Osteoblast (primary cell): ENCODE measurements at regions not wholly inside any gene's neighbourhood (a gene's known extent, or its start where the extent isn't known, plus 50 kb on each side); places are given as distances from the start of the nearest gene placed in this dataset.

Source experiments
- DNase-seq: peaks from one replicate; pipeline ENCODE4 v3.0.0; 2011; ENCODE audit warnings: low spot score, mixed read lengths; ENCODE audit not compliant: insufficient read length; ENCODE audit errors: missing footprints
- H2AFZ ChIP-seq: 2 replicates; pipeline ENCODE4 v1.6.0; 2011; ENCODE audit warnings: mild to moderate bottlenecking, low read length
- H3K27ac ChIP-seq: 2 replicates; pipeline ENCODE4 v1.5.1; 2011; ENCODE audit warnings: mild to moderate bottlenecking, low read depth, low read length, moderate library complexity
- H3K27me3 ChIP-seq: 2 replicates; pipeline ENCODE4 v1.6.0; 2012; ENCODE audit warnings: mild to moderate bottlenecking, control low read depth, inconsistent platforms, low read length, moderate library complexity; ENCODE audit not compliant: insufficient read depth
- H3K36me3 ChIP-seq: 2 replicates; pipeline ENCODE4 v1.5.1; 2011; ENCODE audit warnings: mild to moderate bottlenecking, low read length, control low read depth, moderate library complexity; ENCODE audit not compliant: insufficient read depth
- H3K4me1 ChIP-seq: 2 replicates; pipeline ENCODE4 v1.5.1; 2011; ENCODE audit warnings: mild to moderate bottlenecking, low read length, control low read depth, moderate library complexity; ENCODE audit not compliant: insufficient read depth
- H3K4me2 ChIP-seq: 2 replicates; pipeline ENCODE4 v1.6.0; 2011; ENCODE audit warnings: mild to moderate bottlenecking, low read length; ENCODE audit not compliant: insufficient read depth
- H3K4me3 ChIP-seq: fragments of 200-600 bp; sonication (generic); 3 replicates; pipeline ENCODE4 v1.5.1; 2012; ENCODE audit warnings: mild to moderate bottlenecking, low read length, inconsistent platforms; ENCODE audit not compliant: insufficient read depth
- H3K79me2 ChIP-seq: 2 replicates; pipeline ENCODE4 v1.6.0; 2012; ENCODE audit warnings: mild to moderate bottlenecking, low read length, control low read depth, inconsistent platforms; ENCODE audit not compliant: insufficient read depth
- H3K9me3 ChIP-seq: 2 replicates; pipeline ENCODE4 v1.5.1; 2011; ENCODE audit warnings: low read depth, low read length, control low read depth
- H4K20me1 ChIP-seq: 2 replicates; pipeline ENCODE4 v1.6.0; 2012; ENCODE audit warnings: mild to moderate bottlenecking, low read length, control low read depth; ENCODE audit not compliant: insufficient read depth
- TF ChIP-seq, protein P1 (sequence below): IDR thresholded peaks from 2 replicates; pipeline ENCODE4 v1.5.1; 2011; ENCODE audit warnings: mild to moderate bottlenecking, low read depth, low read length, moderate library complexity; ENCODE audit errors: extremely low read depth

- Histone ChIP-seq H4K20me1 (no peaks in the 10 kb centered on the region), H3K4me1 (no peaks in the 10 kb centered on the region), H3K4me2 (no peak overlapping the region), H3K36me3 (no peaks in the 10 kb centered on the region), H3K9me3 (no peaks in the 10 kb centered on the region), H3K79me2 (no peaks in the 10 kb centered on the region), H3K27me3 (peaks cover 4% of the 10 kb centered on the region), H3K4me3 (no peak overlapping the region), H2AFZ (no peak overlapping the region), H3K27ac (no peak overlapping the region)
- TF ChIP-seq, protein P1, sequence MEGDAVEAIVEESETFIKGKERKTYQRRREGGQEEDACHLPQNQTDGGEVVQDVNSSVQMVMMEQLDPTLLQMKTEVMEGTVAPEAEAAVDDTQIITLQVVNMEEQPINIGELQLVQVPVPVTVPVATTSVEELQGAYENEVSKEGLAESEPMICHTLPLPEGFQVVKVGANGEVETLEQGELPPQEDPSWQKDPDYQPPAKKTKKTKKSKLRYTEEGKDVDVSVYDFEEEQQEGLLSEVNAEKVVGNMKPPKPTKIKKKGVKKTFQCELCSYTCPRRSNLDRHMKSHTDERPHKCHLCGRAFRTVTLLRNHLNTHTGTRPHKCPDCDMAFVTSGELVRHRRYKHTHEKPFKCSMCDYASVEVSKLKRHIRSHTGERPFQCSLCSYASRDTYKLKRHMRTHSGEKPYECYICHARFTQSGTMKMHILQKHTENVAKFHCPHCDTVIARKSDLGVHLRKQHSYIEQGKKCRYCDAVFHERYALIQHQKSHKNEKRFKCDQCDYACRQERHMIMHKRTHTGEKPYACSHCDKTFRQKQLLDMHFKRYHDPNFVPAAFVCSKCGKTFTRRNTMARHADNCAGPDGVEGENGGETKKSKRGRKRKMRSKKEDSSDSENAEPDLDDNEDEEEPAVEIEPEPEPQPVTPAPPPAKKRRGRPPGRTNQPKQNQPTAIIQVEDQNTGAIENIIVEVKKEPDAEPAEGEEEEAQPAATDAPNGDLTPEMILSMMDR, result no peak
- DNase-seq, result no peak
Measured at GRCh38 chr5:68739752-68740151, 354.1 kb upstream of the SLC30A5 start.

DNA sequence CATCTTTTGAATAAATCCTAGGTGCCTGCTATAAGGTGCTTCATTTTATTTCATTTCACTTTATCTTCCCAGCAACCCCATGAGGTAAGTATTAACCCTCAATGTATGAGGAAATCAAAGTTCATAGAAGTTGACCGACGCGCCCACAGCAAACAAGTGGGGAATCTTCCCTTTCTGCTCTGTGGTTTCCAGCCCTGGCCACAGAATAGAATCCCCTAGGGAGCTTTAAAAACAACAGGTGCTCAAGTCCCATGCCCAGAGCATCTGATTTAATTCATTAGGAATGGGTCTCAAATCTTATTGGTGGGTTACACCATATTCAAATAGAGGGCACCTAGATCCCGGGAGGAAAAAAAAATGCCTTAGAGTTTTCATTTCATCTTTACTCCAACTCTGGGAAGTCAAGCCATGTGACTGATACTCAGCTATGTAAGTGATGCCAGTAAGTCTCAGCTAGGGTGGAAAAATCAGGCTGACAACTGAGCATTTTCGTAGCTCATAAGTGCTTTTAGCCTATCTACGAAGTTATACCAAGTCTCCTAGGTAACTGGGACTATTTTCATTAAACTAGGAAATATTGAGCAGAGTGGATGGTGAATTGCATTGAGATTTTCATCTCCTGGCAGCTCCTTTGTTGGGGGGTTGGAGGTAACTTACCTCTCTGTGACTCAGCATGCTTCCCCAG lies 353.4 kb upstream of the SLC30A5 start:
- Histone ChIP-seq H3K9me3 (no peaks in the 10 kb centered on the region), H2AFZ (no peak overlapping the region), H4K20me1 (no peaks in the 10 kb centered on the region), H3K4me3 (no peak overlapping the region), H3K4me1 (no peaks in the 10 kb centered on the region), H3K4me2 (no peak overlapping the region), H3K27ac (no peak overlapping the region), H3K79me2 (no peaks in the 10 kb centered on the region), H3K36me3 (no peaks in the 10 kb centered on the region), H3K27me3 (peaks cover 4% of the 10 kb centered on the region)
- TF ChIP-seq, protein P1, result no peak
- DNase-seq, result no peak

DNA sequence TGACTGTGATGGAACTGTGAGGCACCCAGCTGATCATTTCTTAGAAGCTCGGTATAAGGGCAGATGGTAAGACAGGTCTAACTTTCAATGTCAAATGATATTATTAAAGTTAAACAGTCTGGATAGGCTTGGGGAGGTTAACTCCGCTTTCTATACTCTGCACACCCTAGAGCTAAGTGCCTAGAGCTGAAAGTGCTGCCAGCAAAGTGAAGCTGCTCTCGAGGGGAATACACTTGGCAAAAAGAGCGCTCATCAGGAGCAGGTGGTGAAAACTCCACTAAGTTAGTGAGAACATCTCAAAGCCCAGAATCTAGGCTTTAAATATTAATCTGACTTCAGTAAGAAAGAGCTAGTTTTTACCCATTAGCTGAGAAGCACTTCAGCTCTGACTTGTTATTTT lies 349.6 kb upstream of the SLC30A5 start:
- Histone ChIP-seq H3K27ac (no peak overlapping the region), H3K79me2 (no peaks in the 10 kb centered on the region), H3K9me3 (no peaks in the 10 kb centered on the region), H3K36me3 (no peaks in the 10 kb centered on the region), H3K4me3 (no peak overlapping the region), H3K27me3 (peaks cover 7% of the 10 kb centered on the region), H4K20me1 (no peaks in the 10 kb centered on the region), H2AFZ (no peak overlapping the region), H3K4me2 (no peak overlapping the region), H3K4me1 (no peaks in the 10 kb centered on the region)
- TF ChIP-seq, protein P1, result no peak
- DNase-seq, result no peak

- Histone ChIP-seq H3K4me3 (no peak overlapping the region), H3K27me3 (peaks cover 7% of the 10 kb centered on the region), H3K27ac (no peak overlapping the region), H2AFZ (no peak overlapping the region), H3K4me1 (no peaks in the 10 kb centered on the region), H3K4me2 (no peak overlapping the region), H3K36me3 (no peaks in the 10 kb centered on the region), H3K79me2 (no peaks in the 10 kb centered on the region), H3K9me3 (no peaks in the 10 kb centered on the region), H4K20me1 (no peaks in the 10 kb centered on the region)
- no peak for DNase-seq
- TF ChIP-seq, protein P1, result peak; percentile 37
Measured at GRCh38 chr5:68745448-68745847, 348.4 kb upstream of the SLC30A5 start.
